HCT116 (cell line): ENCODE measurements at regions not wholly inside any gene's neighbourhood (a gene's known extent, or its start where the extent isn't known, plus 50 kb on each side); places are given as distances from the start of the nearest gene placed in this dataset.

ENCODE experiments used
- ATAC-seq: fragments of 200-7000 bp; cut with Tn5 transposase; 2 replicates; pipeline ENCODE4 v1.9.1; 2020; ENCODE audit warnings: mild to moderate bottlenecking, moderate library complexity
- BruUV-seq: library from RNA; stranded (reverse); fragments of 400-500 nt; replicated peaks from 2 replicates; lab custom pipeline; 2021; lab: Mats Ljungman, UMichigan
- CTCF ChIA-PET: fragments of 300-600 bp; sonication (Branson Sonifier 250); formaldehyde crosslinking; loops from one replicate; lab custom pipeline; 2021; ENCODE audit warnings: antibody characterized with exemption; lab: Charles Lee
- POLR2A ChIA-PET: fragments of 300-600, 350-600 bp; sonication (Branson Sonifier 250); formaldehyde crosslinking; loops from one replicate; lab custom pipeline; 2021; ENCODE audit warnings: antibody characterized with exemption; lab: Charles Lee
- RAD21 ChIA-PET, 2 experiments: fragments of 300-600 bp; sonication (Branson Sonifier 250); formaldehyde crosslinking; loops; one replicate each; lab custom pipeline; 2023; ENCODE audit warnings: low total read pairs in 2 of 2; ENCODE audit not compliant: uncharacterized antibody in 2 of 2, unreplicated experiment in 2 of 2, low non-redundant PET in 1 of 2; lab: Charles Lee
- DNase-seq: peaks from one replicate; pipeline ENCODE4 v3.0.0-alpha.2; 2010; ENCODE audit warnings: low read depth, low spot score
- H2AFZ ChIP-seq: fragments of 200-600 bp; shearing (Covaris generic), sonication (generic); 2 replicates; pipeline ENCODE4 v1.6.1; 2017; ENCODE audit warnings: low read depth, mixed run types, mixed read lengths, antibody characterized with exemption, low read length; ENCODE audit not compliant: poor library complexity, severe bottlenecking
- H3K27ac ChIP-seq: 2 replicates; pipeline ENCODE4 v1.5.1; 2012; ENCODE audit warnings: low read depth, low read length
- H3K27me3 ChIP-seq: fragments of 200-600 bp; sonication (generic); 2 replicates; pipeline ENCODE4 v1.6.1; 2016; ENCODE audit warnings: mixed run types, low read length, mixed read lengths; ENCODE audit not compliant: insufficient read depth
- H3K36me3 ChIP-seq, 2 experiments: fragments of 200-500 bp in 1 of 2; fragments of 200-600 bp in 1 of 2; sonication (Bioruptor generic) in 1 of 2; sonication (generic) in 1 of 2; 2 replicates each; pipeline versions ENCODE4 v1.5.1 to v1.6.1; 2014 to 2016; ENCODE audit warnings: low read length in 2 of 2, inconsistent platforms in 1 of 2, mixed read lengths in 1 of 2, mixed run types in 1 of 2; ENCODE audit not compliant: insufficient read depth in 2 of 2, control insufficient read depth in 1 of 2
- H3K4me1 ChIP-seq, 2 experiments: fragments of 200-600 bp in 1 of 2; sonication (generic) in 1 of 2; 2 replicates each; pipeline versions ENCODE4 v1.5.1 to v1.6.1; 2012 to 2017; ENCODE audit warnings: low read length in 2 of 2, inconsistent platforms in 1 of 2, mild to moderate bottlenecking in 1 of 2, mixed read lengths in 1 of 2, mixed run types in 1 of 2, moderate library complexity in 1 of 2; ENCODE audit not compliant: insufficient read depth in 2 of 2, control insufficient read depth in 1 of 2
- H3K4me2 ChIP-seq: fragments of 200-600 bp; sonication (generic); 2 replicates; pipeline ENCODE4 v1.6.1; 2017; ENCODE audit warnings: mixed run types, low read length, mixed read lengths
- H3K4me3 ChIP-seq, 2 experiments: fragments of 200-600 bp in 1 of 2; sonication (generic) in 1 of 2; replicated peaks in 1 of 2; 2 replicates each; pipeline ENCODE4 v1.5.1; 2011 to 2016; ENCODE audit warnings: low read length in 2 of 2, control low read depth in 1 of 2, low read depth in 1 of 2, mild to moderate bottlenecking in 1 of 2, mixed read lengths in 1 of 2, mixed run types in 1 of 2
- H3K79me2 ChIP-seq: fragments of 200-600 bp; sonication (generic); 2 replicates; pipeline ENCODE4 v1.6.1; 2017; ENCODE audit warnings: mild to moderate bottlenecking, mixed run types, low read length, moderate library complexity, mixed read lengths; ENCODE audit not compliant: insufficient read depth
- H3K9ac ChIP-seq: fragments of 200-600 bp; sonication (generic); 2 replicates; pipeline ENCODE4 v1.6.1; 2016; ENCODE audit warnings: low read length, mixed read lengths
- H3K9me2 ChIP-seq: fragments of 200-600 bp; sonication (generic), shearing (Covaris generic); 2 replicates; pipeline ENCODE4 v1.6.1; 2017; ENCODE audit warnings: mixed run types, mild to moderate bottlenecking, moderate library complexity; ENCODE audit not compliant: insufficient read depth
- H3K9me3 ChIP-seq, 2 experiments: fragments of 200-500 bp in 1 of 2; fragments of 200-600 bp in 1 of 2; sonication (Bioruptor generic) in 1 of 2; sonication (generic) in 1 of 2; 2 replicates each; pipeline ENCODE4 v1.6.1; 2014 to 2017; ENCODE audit warnings: low read length in 2 of 2, mixed read lengths in 2 of 2, inconsistent platforms in 1 of 2, low read depth in 1 of 2, mild to moderate bottlenecking in 1 of 2, mixed run types in 1 of 2, moderate library complexity in 1 of 2; ENCODE audit not compliant: control insufficient read depth in 1 of 2, insufficient read depth in 1 of 2
- H4K20me1 ChIP-seq: fragments of 200-600 bp; sonication (generic), shearing (Covaris generic); 2 replicates; pipeline ENCODE4 v1.6.1; 2017; ENCODE audit warnings: mixed run types, mild to moderate bottlenecking, moderate library complexity; ENCODE audit not compliant: insufficient read depth
- CBX3 ChIP-seq: IDR thresholded peaks from 2 replicates; pipeline ENCODE4 v1.6.1; 2012; ENCODE audit warnings: low read depth
- CEBPB ChIP-seq: IDR thresholded peaks from 2 replicates; pipeline ENCODE4 v1.6.1; 2012; ENCODE audit warnings: low read depth
- EGR1 ChIP-seq: IDR thresholded peaks from 2 replicates; pipeline ENCODE4 v1.6.1; 2012; ENCODE audit warnings: low read depth
- ELF1 ChIP-seq: IDR thresholded peaks from 2 replicates; pipeline ENCODE4 v1.6.1; 2012; ENCODE audit warnings: low read depth, borderline replicate concordance
- EZH2 ChIP-seq: fragments of 200-600 bp; sonication (generic); IDR thresholded peaks from 2 replicates; pipeline ENCODE4 v1.6.1; 2017; ENCODE audit warnings: antibody characterized with exemption, mixed run types
- EZH2phosphoT487 ChIP-seq: fragments of 200-600 bp; IDR thresholded peaks from 2 replicates; pipeline ENCODE4 v1.6.1; 2018; ENCODE audit warnings: antibody characterized with exemption, borderline replicate concordance
- FOSL1 ChIP-seq: IDR thresholded peaks from 2 replicates; pipeline ENCODE4 v1.6.1; 2012; ENCODE audit warnings: low read depth
- JUND ChIP-seq: IDR thresholded peaks from 2 replicates; pipeline ENCODE4 v1.6.1; 2012
- POLR2AphosphoS5 ChIP-seq: IDR thresholded peaks from 2 replicates; pipeline ENCODE4 v1.6.1; 2011; ENCODE audit warnings: mild to moderate bottlenecking, low read depth, low read length, moderate library complexity
- RAD21 ChIP-seq: IDR thresholded peaks from 2 replicates; pipeline ENCODE4 v1.6.1; 2012; ENCODE audit warnings: low read depth, mild to moderate bottlenecking
- SIN3A ChIP-seq: IDR thresholded peaks from 2 replicates; pipeline ENCODE4 v1.6.1; 2012; ENCODE audit warnings: low read depth
- SP1 ChIP-seq: IDR thresholded peaks from 2 replicates; pipeline ENCODE4 v1.6.1; 2012; ENCODE audit warnings: low read depth
- SRF ChIP-seq: IDR thresholded peaks from 2 replicates; pipeline ENCODE4 v1.6.1; 2012; ENCODE audit warnings: low read depth
- ZFX ChIP-seq: fragments of 450-650 bp; IDR thresholded peaks from 2 replicates; pipeline ENCODE4 v1.6.1; 2017
- ZNF274 ChIP-seq: fragments of 200-500 bp; sonication (Bioruptor generic); IDR thresholded peaks from 2 replicates; pipeline ENCODE4 v1.6.1; 2014; ENCODE audit warnings: mild to moderate bottlenecking, low read depth, low read length, inconsistent platforms
- intact Hi-C: fragments of 100-400 bp; cut with micrococcal nuclease; formaldehyde crosslinking; loops from 2 replicates; pipeline ENCODE4 v1.10.0; 2022
- TF ChIP-seq, protein P1 (sequence below): IDR thresholded peaks from 2 replicates; pipeline ENCODE4 v1.6.1; 2011; ENCODE audit warnings: mild to moderate bottlenecking, low read length, moderate library complexity; ENCODE audit not compliant: insufficient replicate concordance; ENCODE audit errors: extremely low read depth
- TF ChIP-seq, protein P2 (sequence below): IDR thresholded peaks from 2 replicates; pipeline ENCODE4 v1.6.1; 2012

DNA sequence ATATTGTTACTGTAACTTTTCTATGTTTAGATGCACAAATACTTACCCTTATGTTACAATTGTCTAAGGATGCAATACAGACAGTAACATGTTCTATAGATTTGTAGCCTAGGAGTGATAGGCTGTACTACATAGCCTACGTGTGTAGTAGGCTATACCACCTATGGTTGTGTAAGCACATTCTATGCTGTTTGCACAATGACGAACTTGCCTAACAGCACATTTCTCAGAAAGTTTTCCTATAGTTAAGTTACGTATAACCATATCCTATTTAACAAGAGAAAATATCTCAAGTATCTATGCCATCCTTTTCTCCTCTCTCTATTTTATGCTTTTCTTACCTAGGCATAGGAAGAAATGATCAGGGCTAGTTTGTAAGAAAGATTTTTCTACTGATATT, 710.8 kb upstream of the HTR2C start:
- ATAC-seq (no peak), DNase-seq (no peak)
- no peak overlapping the region for H3K4me3 ChIP-seq
- no peaks in the 10 kb centered on the region for H3K4me1 ChIP-seq
- H3K79me2 ChIP-seq: no peaks in the 10 kb centered on the region
- H2AFZ ChIP-seq: no peak overlapping the region
- no peak overlapping the region for H3K9ac ChIP-seq
- ChIA-PET POLR2A (no interaction called here), RAD21 (no interaction called here), CTCF (no interaction called here)
- no peak overlapping the region for H3K27ac ChIP-seq
- intact Hi-C loops: no loop called here
- no peaks in the 10 kb centered on the region for H3K27me3 ChIP-seq
- no TSS peak for BruUV-seq
- H3K36me3 ChIP-seq: no peaks in the 10 kb centered on the region
- H3K9me3 ChIP-seq: no peaks in the 10 kb centered on the region
- no peak overlapping the region for H3K4me2 ChIP-seq
- no peaks in the 10 kb centered on the region for H4K20me1 ChIP-seq
- TF ChIP-seq ZFX (no peak), EGR1 (no peak), ZNF274 (no peak), EZH2 (no peak), SP1 (no peak), ELF1 (no peak), RAD21 (no peak), CEBPB (no peak), EZH2phosphoT487 (no peak), JUND (no peak), SRF (no peak), POLR2AphosphoS5 (no peak), CBX3 (no peak), FOSL1 (no peak), SIN3A (no peak)
- TF ChIP-seq, protein P1, sequence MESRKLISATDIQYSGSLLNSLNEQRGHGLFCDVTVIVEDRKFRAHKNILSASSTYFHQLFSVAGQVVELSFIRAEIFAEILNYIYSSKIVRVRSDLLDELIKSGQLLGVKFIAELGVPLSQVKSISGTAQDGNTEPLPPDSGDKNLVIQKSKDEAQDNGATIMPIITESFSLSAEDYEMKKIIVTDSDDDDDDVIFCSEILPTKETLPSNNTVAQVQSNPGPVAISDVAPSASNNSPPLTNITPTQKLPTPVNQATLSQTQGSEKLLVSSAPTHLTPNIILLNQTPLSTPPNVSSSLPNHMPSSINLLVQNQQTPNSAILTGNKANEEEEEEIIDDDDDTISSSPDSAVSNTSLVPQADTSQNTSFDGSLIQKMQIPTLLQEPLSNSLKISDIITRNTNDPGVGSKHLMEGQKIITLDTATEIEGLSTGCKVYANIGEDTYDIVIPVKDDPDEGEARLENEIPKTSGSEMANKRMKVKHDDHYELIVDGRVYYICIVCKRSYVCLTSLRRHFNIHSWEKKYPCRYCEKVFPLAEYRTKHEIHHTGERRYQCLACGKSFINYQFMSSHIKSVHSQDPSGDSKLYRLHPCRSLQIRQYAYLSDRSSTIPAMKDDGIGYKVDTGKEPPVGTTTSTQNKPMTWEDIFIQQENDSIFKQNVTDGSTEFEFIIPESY: no peak
- TF ChIP-seq, protein P2, sequence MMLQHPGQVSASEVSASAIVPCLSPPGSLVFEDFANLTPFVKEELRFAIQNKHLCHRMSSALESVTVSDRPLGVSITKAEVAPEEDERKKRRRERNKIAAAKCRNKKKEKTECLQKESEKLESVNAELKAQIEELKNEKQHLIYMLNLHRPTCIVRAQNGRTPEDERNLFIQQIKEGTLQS: no peak
- H3K9me2 ChIP-seq: no peaks in the 10 kb centered on the region
